HG02763 (cell line): ENCODE measurements at regions not wholly inside any gene's neighbourhood (a gene's known extent, or its start where the extent isn't known, plus 50 kb on each side); places are given as distances from the start of the nearest gene placed in this dataset.

Experiments used
- ATAC-seq: cut with Tn5 transposase; IDR thresholded peaks from one replicate; pipeline ENCODE4 v1.9.1; 2021; ENCODE audit warnings: mild to moderate bottlenecking, moderate library complexity; ENCODE audit not compliant: unreplicated experiment

DNA sequence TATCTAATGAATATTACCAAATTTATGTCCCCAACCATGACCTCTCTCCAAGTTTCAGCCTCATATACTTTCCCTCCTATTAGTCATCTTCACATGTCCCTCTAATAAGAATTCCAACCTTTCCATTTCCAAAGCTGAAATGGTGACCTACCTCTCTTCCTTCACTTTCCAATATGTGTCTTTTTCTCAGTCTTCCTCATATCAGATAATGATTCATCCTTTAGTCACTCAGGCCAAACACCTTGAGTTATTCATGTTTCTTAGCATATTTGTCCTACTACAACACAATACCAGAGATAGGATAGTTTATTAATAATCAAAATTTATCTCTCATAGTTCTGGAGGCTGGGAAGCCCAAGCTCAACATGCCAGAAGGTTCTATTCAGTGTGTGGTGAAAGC, 318.5 kb upstream of the ZWINT start:
- no peak for ATAC-seq

- peak; percentile 92 for ATAC-seq
Measured at GRCh38 chr10:56662765-56663447, 301.8 kb upstream of the ZWINT start.

- peak; percentile 57 for ATAC-seq
Measured at GRCh38 chr10:56653289-56653688, 292.2 kb upstream of the ZWINT start.

DNA sequence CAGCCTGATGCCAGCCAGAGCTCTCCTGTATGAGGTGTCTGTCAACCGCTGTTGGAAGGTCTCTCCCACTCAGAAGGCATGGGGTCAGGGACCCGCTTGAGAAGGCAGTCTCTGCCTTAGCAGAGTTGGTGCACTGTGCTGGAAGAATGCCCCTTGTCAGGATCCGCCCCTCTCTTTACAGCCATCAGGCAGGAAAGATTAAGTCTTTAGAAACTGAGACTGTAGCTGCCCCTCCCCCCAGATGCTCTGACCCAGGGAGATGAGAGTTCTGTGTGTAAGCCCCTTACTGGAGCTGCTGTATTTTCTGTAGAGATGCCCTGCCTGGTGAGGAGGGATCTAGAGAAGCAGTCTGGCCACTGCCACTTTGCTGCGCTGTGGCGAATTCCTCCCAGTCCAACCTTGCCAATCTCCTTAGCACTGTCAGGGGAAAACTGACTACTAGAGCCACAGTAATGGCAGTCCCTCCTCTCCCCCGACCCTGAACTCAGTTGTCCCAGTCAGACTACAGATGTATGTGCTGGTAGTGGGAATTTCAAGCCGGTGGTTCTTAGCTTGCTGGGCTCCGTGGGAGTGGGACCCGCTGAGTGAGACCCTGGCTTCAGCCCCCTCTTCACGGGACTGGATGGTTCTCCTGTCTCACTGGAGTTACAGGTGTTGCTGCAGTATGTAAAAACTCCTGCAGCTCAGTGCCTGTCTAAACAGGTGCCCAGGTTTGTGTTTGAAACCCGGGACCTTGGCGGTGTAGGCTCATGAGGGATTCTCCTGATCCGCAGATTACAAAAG, 285.5 kb upstream of the ZWINT start:
- no peak for ATAC-seq

- peak; percentile 99 for ATAC-seq
Measured at GRCh38 chr10:56633876-56634452, 272.9 kb upstream of the ZWINT start.

DNA sequence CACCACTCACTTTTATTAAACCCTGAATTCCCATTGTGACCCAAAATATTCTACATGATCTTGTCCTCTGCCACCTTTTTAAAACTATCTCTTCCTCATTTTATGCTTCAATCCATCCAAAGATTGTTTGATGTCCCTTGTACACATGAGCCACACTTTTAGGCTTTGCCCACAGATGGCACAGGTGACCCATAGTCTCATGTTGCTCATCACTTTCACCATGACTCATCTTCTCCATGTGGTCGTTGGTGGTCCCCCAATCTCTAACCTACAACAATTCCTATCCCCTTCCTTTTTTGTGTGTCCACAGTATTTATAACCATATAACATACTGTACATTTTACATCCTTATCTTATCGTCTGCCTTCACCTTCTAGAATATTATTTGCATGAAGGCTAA, 271.5 kb upstream of the ZWINT start:
- peak; percentile 33 for ATAC-seq

DNA sequence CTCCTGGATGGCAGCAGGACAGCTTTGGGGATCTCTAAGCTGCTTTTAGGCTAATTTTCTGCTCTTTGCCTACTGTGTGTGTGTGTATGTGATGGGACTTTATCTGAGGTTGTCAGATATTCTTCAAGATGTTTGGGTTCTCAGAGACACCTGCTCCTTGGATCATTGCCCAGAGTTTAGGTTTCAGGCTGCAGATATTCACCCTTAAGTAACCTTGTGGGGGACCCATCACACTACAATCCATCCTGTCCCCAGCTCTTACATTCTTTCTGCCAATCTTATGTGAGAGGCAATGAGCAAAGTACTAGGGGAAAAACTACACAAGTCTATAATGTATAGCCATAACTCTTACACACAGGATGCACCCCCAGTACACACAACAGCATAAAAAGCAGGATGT, 263.0 kb upstream of the ZWINT start:
- peak; percentile 63 for ATAC-seq

DNA sequence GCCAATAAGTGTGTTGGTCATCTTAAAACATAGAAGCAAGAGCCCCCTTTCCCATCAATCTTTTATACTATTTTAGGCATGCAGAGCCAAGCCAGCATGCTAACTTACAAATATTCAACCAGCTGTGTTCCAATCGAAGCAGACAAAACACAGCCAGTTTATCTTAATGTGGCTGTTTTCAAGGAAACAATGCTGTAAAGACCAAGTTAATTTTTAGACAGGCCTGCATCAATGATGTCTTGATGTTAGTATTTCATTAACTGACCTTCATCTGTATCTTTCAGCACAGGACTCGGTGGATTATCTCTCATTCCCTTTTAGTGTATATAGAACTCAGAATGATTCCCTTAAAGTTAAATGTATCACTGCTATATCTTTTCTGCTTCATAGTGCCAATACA, 262.0 kb upstream of the ZWINT start:
- ATAC-seq = no peak

GRCh38 chr10:56622335-56622973, 261.4 kb upstream of the ZWINT start:
- peak; percentile 70 for ATAC-seq

DNA sequence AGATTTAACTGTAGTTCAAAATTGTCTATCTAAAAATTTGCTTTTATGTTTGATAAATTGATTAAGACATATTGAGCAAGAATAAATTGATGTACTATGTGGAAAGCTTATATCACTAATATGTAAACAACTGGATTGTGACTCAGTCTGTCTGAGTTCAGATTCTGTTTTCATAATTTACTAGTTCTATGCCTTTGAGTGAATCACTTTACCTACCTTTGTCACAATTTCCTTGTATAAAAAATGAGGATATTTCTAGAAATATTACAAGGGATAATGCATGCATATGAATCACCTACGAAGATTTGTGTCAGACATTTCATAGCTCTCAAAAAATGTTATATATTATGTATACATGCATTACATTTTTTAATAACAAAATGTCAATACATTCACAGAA, 245.1 kb upstream of the ZWINT start:
- no peak for ATAC-seq

DNA sequence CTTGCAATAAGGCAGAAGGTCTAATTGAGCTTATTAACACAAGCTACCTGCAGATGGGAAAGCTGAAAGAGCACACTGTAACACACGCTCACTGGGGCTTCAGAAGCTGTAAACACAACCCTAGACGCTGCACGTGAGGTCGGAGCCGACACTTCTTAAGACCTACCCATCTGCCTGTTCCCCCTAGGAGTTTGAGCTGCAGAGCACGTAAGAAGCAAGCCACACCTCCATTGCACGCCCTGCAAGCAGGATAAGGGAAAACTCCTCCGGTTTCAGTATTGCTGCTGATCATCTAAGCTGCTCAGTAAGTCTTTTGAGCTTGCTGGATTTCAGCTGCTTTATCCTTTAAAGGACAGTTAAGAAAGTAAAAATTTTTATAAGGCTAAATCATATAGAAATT, 244.0 kb upstream of the ZWINT start:
- no peak for ATAC-seq

GRCh38 chr10:56604624-56605023, 243.6 kb upstream of the ZWINT start:
- no peak for ATAC-seq

GRCh38 chr10:56599201-56599600, 238.1 kb upstream of the ZWINT start:
- no peak for ATAC-seq

DNA sequence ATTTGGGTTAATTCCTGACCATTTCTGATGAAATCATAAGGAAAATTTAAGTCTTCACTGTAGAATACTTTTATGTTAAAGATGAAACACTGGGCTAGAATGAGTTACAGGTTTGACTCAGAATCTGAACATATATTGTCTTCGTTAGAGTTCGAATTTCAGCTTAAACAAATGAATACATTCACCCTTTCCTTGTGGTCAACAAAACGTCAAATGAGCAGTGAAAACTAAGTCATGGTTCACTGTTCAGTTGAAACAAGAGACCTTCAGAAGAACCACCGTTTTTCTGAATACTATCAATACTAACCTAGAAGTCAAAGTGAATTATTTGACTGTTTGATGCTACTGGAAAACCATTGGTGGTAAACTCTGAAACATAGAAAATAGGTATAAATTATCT, 235.2 kb upstream of the ZWINT start:
- no peak for ATAC-seq

- no peak for ATAC-seq
Measured at GRCh38 chr10:56593120-56593519, 232.1 kb upstream of the ZWINT start.

GRCh38 chr10:56586461-56586891, 225.4 kb upstream of the ZWINT start:
- no peak for ATAC-seq

DNA sequence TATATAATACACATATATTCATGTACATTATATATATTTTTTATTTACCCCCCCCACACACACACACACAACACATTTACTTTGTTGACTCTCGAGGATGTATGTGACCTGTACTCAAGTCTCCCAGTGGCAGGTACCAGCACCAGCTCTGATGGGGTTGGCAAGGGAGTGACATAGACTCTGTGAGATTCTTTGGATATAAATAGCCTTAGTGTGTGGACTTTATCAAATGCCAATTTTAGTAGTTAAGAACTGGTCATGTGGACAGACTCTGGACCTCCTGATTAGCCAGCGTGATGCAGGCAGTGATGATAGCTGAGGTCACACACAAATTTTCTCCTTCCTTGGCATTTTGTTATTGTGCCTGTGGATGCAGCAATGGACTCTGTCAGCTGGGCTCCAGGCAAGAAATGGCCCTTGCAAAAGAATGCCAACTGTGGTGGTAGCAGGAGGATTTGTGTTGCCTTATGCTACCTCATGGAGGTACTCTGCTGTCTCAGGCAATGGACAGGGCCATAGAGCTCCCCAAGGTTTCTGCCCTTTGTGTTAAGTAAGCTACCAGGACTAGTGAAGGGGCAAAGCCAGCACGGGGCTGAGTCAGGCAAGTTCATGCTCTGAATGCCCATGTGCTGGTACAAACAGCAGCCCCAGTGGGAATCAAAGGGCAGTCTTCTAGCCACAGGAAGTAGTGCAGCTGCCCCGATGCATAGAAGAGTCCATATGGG, 224.6 kb upstream of the ZWINT start:
- ATAC-seq = no peak

DNA sequence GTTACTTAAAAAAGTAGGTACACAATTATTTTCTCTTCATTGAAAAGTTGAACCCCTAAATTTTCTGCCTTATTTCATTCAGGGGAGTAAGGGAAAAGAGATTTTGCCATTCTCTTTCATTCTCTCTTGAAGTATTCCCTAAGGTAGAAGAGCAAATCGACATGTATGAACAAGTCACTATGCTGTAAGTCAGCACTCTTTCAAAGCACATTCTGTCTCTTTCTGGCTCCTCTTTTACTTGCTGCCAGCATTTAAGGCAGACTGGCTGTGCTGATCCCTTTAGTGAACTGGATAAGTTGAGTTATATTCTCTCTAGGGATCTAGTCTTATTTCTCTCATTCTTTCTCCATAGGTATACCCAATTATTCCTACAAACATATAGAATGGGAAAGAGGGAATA, 222.3 kb upstream of the ZWINT start:
- no peak for ATAC-seq

GRCh38 chr10:56567580-56567979, 206.5 kb upstream of the ZWINT start:
- ATAC-seq = no peak

DNA sequence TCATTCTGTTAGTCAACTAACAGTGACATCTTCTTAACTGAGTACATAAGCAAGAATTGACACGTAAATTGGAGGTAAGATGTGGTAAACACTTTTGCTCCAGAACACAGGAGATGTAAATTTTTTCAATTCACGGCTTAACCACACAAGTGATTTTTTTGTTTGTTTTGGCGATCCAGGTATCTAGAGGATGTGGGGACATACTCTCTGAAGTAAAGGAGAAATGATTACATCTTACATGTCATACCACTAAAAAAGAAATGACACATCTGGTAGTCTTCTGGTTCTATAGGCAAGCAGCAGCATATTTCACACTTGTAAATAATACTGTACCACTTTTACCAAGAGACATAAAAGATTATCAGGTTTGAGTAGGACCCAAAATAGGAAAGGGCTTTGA, 200.3 kb upstream of the ZWINT start:
- ATAC-seq = no peak

DNA sequence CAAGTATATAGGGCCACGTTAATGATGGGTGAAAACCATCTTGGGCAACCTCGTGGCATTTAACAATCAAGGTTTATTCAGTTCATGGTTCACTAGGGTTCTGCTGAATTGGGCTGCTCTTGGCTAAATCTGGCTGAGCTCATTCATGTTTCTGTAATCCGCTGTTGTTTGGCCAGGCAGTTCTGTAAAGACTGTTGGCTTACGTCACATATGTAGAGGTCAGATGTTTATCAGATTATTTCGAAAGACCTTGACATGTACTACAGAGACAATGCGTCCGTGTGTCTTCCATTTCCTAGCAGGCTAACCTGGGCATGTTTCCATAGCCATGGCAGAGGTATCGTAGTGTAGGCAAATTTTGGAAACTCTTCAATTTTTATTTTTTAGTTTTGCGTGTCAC, 190.0 kb upstream of the ZWINT start:
- no peak for ATAC-seq
